Endothelial cell of umbilical vein (primary cell): ENCODE measurements at regions not wholly inside any gene's neighbourhood (a gene's known extent, or its start where the extent isn't known, plus 50 kb on each side); places are given as distances from the start of the nearest gene placed in this dataset.

ENCODE experiments used
- BruUV-seq: library from RNA; stranded (reverse); fragments of 400-500 nt; replicated peaks from 2 replicates; lab custom pipeline; 2021; lab: Mats Ljungman, UMichigan
- CTCF ChIA-PET: fragments of 300-600, 350-600 bp; sonication (Branson Sonifier 250); formaldehyde crosslinking; loops from one replicate; lab custom pipeline; 2021; ENCODE audit warnings: antibody characterized with exemption, inconsistent platforms; lab: Charles Lee
- POLR2A ChIA-PET: fragments of 300-600, 350-600 bp; sonication (Branson Sonifier 250); formaldehyde crosslinking; loops from one replicate; lab custom pipeline; 2021; ENCODE audit warnings: antibody characterized with exemption, inconsistent platforms; lab: Charles Lee
- DNase-seq: peaks from one replicate; pipeline ENCODE4 v3.0.0-alpha.2; 2011; ENCODE audit warnings: low read depth, low spot score
- FAIRE-seq: peaks from 2 replicates; lab custom pipeline; 2011; peaks lifted over from hg19 to GRCh38; lab: Jason Lieb, UNC
- H2AFZ ChIP-seq: 2 replicates; pipeline ENCODE4 v1.6.0; 2012; ENCODE audit warnings: low read depth, low read length, control low read depth, inconsistent platforms
- H3K27ac ChIP-seq: 2 replicates; pipeline ENCODE4 v1.5.1; 2011; ENCODE audit warnings: low read depth, mild to moderate bottlenecking, control low read depth, low read length, moderate library complexity; ENCODE audit not compliant: insufficient read depth
- H3K27me3 ChIP-seq, 2 experiments: 2 replicates each; pipeline versions ENCODE4 v1.6.0 to v1.6.1; 2011; ENCODE audit warnings: low read length in 2 of 2, mixed read lengths in 1 of 2; ENCODE audit not compliant: control insufficient read depth in 2 of 2, insufficient read depth in 2 of 2
- H3K36me3 ChIP-seq, 2 experiments: 2 replicates in 1 of 2; 3 replicates in 1 of 2; pipeline ENCODE4 v1.5.1; 2011; ENCODE audit warnings: low read length in 2 of 2, mild to moderate bottlenecking in 1 of 2, moderate library complexity in 1 of 2; ENCODE audit not compliant: control insufficient read depth in 2 of 2, insufficient read depth in 2 of 2; ENCODE audit errors: extremely low read depth in 1 of 2
- H3K4me1 ChIP-seq: 3 replicates; pipeline ENCODE4 v1.5.1; 2011; ENCODE audit warnings: mild to moderate bottlenecking, low read length; ENCODE audit not compliant: control insufficient read depth, insufficient read depth; ENCODE audit errors: extremely low read depth
- H3K4me2 ChIP-seq: 2 replicates; pipeline ENCODE4 v1.6.1; 2011; ENCODE audit warnings: low read length, control low read depth, mixed read lengths; ENCODE audit not compliant: insufficient read depth
- H3K4me3 ChIP-seq, 3 experiments: fragments of 200-600 bp in 1 of 3; sonication (generic), shearing (Covaris generic) in 1 of 3; replicated peaks in 1 of 3; 2 replicates each; pipeline ENCODE4 v1.5.1; 2011 to 2016; ENCODE audit warnings: control low read depth in 3 of 3, low read length in 3 of 3, mild to moderate bottlenecking in 2 of 3, inconsistent platforms in 1 of 3, low read depth in 1 of 3, moderate library complexity in 1 of 3; ENCODE audit not compliant: insufficient read depth in 1 of 3
- H3K79me2 ChIP-seq: 2 replicates; pipeline ENCODE4 v1.6.0; 2012; ENCODE audit warnings: low read length, inconsistent platforms; ENCODE audit not compliant: control insufficient read depth, insufficient read depth
- H3K9ac ChIP-seq: replicated peaks from 2 replicates; pipeline ENCODE3; 2011; ENCODE audit warnings: low read length, control low read depth; ENCODE audit not compliant: insufficient read depth; ENCODE audit errors: extremely low read depth
- H3K9me1 ChIP-seq: replicated peaks from 3 replicates; pipeline ENCODE4 v1.6.0; 2011; ENCODE audit warnings: mild to moderate bottlenecking, low read length; ENCODE audit not compliant: control insufficient read depth, insufficient read depth; ENCODE audit errors: extremely low read depth
- H3K9me3 ChIP-seq: replicated peaks from 2 replicates; pipeline ENCODE4 v1.5.1; 2012; ENCODE audit warnings: low read length, inconsistent platforms; ENCODE audit not compliant: control insufficient read depth, insufficient read depth
- H4K20me1 ChIP-seq: replicated peaks from 2 replicates; pipeline ENCODE3; 2011; ENCODE audit warnings: mild to moderate bottlenecking, low read length; ENCODE audit not compliant: control insufficient read depth, insufficient read depth; ENCODE audit errors: extremely low read depth
- EZH2 ChIP-seq: IDR thresholded peaks from 2 replicates; pipeline ENCODE4 v1.6.1; 2012; ENCODE audit warnings: borderline replicate concordance, low read depth, mild to moderate bottlenecking, moderate library complexity, low read length, inconsistent platforms; ENCODE audit not compliant: severe bottlenecking
- FOS ChIP-seq: IDR thresholded peaks from 2 replicates; pipeline ENCODE4 v1.6.1; 2011; ENCODE audit warnings: mild to moderate bottlenecking, low read length, moderate library complexity, borderline replicate concordance; ENCODE audit not compliant: insufficient read depth
- GATA2 ChIP-seq: IDR thresholded peaks from 2 replicates; pipeline ENCODE4 v1.7.0; 2011; ENCODE audit warnings: low read depth, mild to moderate bottlenecking, moderate library complexity, mixed read lengths, low read length; ENCODE audit not compliant: insufficient read length, insufficient read depth
- JUN ChIP-seq: IDR thresholded peaks from 2 replicates; pipeline ENCODE4 v1.6.1; 2011; ENCODE audit warnings: borderline replicate concordance, low read depth; ENCODE audit not compliant: insufficient read length, insufficient read depth
- MYC ChIP-seq: IDR thresholded peaks from one replicate; pipeline ENCODE4 v1.6.1; 2011; ENCODE audit warnings: mild to moderate bottlenecking, low read depth, low read length
- POLR2A ChIP-seq: IDR thresholded peaks from 2 replicates; pipeline ENCODE4 v1.6.1; 2012; ENCODE audit warnings: low read depth, mild to moderate bottlenecking, control low read depth, low read length
- POLR2AphosphoS5 ChIP-seq: IDR thresholded peaks from 2 replicates; pipeline ENCODE4 v1.6.1; 2012; ENCODE audit warnings: low read depth, mild to moderate bottlenecking, control low read depth, low read length, moderate library complexity; ENCODE audit not compliant: insufficient read depth
- dilution Hi-C: fragments of 300-500 bp; cut with MboI; formaldehyde crosslinking; loops from one replicate; pipeline ENCODE4 v1.15.0; 2019; ENCODE audit warnings: low sequenced_read_pairs; ENCODE audit not compliant: extremely low pct_ligation_motif_present
- intact Hi-C: fragments of 100-400 bp; cut with micrococcal nuclease; formaldehyde crosslinking; loops from one replicate; pipeline ENCODE4 v1.10.0; 2022
- TF ChIP-seq, protein P1 (sequence below), 2 donors: IDR thresholded peaks; 1 replicate in 1 of 2; 2 replicates in 1 of 2; pipeline ENCODE4 v1.5.1; 2011; ENCODE audit warnings: low read length in 2 of 2, mild to moderate bottlenecking in 2 of 2, moderate library complexity in 2 of 2, control low read depth in 1 of 2, inconsistent platforms in 1 of 2, low read depth in 1 of 2; ENCODE audit not compliant: insufficient read depth in 1 of 2; ENCODE audit errors: extremely low read depth in 1 of 2
- TF ChIP-seq, protein P2 (sequence below): IDR thresholded peaks from 2 replicates; pipeline ENCODE4 v1.6.1; 2011; ENCODE audit not compliant: insufficient read depth, insufficient read length

GRCh38 chr1:121471523-121471922, 286.7 kb downstream of the SRGAP2C start:
- no peaks in the 10 kb centered on the region for H3K36me3 ChIP-seq
- H4K20me1 ChIP-seq, result no peaks in the 10 kb centered on the region
- H3K4me3 ChIP-seq, result no peak overlapping the region
- DNase-seq (no peak), FAIRE-seq (no peak)
- H3K4me1 ChIP-seq, result no peaks in the 10 kb centered on the region
- H3K4me2 ChIP-seq, result no peak overlapping the region
- H3K9me1 ChIP-seq, result no peaks in the 10 kb centered on the region
- dilution Hi-C loops (no loop called here), intact Hi-C loops (no loop called here)
- ChIA-PET CTCF (no interaction called here), POLR2A (no interaction called here)
- BruUV-seq, result no TSS peak
- no peaks in the 10 kb centered on the region for H3K27me3 ChIP-seq
- no peak overlapping the region for H3K9ac ChIP-seq
- TF ChIP-seq MYC (no peak), GATA2 (no peak), EZH2 (no peak), POLR2AphosphoS5 (no peak), POLR2A (no peak), FOS (no peak), JUN (no peak)
- TF ChIP-seq, protein P1, sequence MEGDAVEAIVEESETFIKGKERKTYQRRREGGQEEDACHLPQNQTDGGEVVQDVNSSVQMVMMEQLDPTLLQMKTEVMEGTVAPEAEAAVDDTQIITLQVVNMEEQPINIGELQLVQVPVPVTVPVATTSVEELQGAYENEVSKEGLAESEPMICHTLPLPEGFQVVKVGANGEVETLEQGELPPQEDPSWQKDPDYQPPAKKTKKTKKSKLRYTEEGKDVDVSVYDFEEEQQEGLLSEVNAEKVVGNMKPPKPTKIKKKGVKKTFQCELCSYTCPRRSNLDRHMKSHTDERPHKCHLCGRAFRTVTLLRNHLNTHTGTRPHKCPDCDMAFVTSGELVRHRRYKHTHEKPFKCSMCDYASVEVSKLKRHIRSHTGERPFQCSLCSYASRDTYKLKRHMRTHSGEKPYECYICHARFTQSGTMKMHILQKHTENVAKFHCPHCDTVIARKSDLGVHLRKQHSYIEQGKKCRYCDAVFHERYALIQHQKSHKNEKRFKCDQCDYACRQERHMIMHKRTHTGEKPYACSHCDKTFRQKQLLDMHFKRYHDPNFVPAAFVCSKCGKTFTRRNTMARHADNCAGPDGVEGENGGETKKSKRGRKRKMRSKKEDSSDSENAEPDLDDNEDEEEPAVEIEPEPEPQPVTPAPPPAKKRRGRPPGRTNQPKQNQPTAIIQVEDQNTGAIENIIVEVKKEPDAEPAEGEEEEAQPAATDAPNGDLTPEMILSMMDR (IDR thresholded peaks at IDR 0.05; ENCODE audit: extremely low read depth in 1 of 2, insufficient read depth in 1 of 2, low read depth in 1 of 2, low read length in 2 of 2), result no peak
- TF ChIP-seq, protein P2, sequence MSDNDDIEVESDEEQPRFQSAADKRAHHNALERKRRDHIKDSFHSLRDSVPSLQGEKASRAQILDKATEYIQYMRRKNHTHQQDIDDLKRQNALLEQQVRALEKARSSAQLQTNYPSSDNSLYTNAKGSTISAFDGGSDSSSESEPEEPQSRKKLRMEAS, result no peak
- no peaks in the 10 kb centered on the region for H3K79me2 ChIP-seq
- no peaks in the 10 kb centered on the region for H3K9me3 ChIP-seq
- no peak overlapping the region for H2AFZ ChIP-seq
- no peak overlapping the region for H3K27ac ChIP-seq
